Frontal cortex (tissue), 3 donors: ENCODE measurements at regions not wholly inside any gene's neighbourhood (a gene's known extent, or its start where the extent isn't known, plus 50 kb on each side); places are given as distances from the start of the nearest gene placed in this dataset.
"Not testable (repeated sequence)": the region's sequence is repeated elsewhere in the genome, so short reads cannot be mapped to it uniquely, and the experiment has no call there.

Source experiments
- DNase-seq, 2 donors: peaks; one replicate each; pipeline ENCODE4 v3.0.0; 2012; ENCODE audit warnings: low spot score in 2 of 2
- FAIRE-seq: peaks from 2 replicates; lab custom pipeline; 2012; peaks lifted over from hg19 to GRCh38; lab: Jason Lieb, UNC
- donor health status: control.
- donor health status: control.
- donor health status: control.

DNA sequence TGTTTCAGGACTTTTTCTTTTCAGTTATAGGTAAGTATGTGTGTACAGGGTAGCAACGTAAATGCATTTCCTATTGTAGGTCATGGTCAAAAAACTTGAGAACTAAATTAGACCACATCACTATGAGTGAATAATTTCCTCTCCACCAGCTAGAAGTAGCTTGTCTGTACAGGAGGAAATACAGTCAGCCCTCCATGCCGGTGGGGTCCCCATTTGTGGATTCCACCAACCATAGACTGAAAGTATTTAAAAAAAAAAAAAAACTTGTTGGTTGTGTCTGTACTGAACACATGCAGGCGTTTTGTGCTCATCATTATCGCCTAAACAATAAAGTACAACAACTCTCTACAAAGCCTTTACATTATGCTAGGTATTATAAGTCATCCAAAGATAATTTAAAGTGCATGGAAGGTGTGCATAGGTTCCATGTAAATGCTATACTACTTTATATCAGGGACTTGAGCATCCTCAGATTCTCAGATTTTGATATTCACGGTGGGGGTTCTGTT is 94.2 kb upstream of the NDUFV2 start:
- FAIRE-seq (no peak), DNase-seq (no peak)

- FAIRE-seq (no peak), DNase-seq (no peak)
Measured at GRCh38 chr18:9008709-9009635, 93.5 kb upstream of the NDUFV2 start.

DNA sequence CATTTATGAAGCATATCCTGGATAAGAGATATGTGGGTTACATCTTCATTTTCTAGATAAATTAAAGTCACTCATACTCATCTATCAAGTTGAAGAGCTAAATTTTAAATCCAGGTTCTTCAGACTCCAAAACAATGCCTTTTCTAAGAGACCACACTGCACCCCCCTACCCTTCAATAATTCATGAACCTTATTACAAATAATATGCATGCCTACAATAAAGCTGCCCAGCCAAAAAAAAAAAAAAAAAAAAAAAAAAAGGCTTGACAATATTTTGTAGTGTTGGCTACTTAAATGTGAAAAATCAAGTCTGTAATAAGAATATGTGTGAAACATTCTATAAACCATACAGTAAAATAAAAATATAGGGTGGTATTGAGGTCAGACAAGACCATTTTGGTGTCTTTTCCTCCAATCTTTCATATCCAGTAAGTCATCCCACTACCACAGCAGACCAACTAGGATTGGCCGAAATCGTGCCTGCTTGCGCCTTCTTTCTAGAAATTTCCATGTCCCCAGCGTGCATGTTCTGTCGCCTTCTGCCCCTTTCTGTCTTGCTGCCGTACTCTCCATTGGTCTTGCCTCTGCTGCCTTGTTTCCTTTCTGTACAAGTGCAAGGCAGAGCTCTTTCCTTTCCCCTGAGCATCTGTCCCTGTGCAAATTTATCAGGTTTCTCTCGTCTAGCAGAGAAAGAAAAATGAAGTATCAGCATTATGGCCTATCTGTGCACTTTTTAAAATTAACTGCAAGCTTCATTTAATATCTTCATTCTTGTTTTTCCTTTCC is 92.6 kb upstream of the NDUFV2 start:
- FAIRE-seq (no peak), DNase-seq (no peak)

DNA sequence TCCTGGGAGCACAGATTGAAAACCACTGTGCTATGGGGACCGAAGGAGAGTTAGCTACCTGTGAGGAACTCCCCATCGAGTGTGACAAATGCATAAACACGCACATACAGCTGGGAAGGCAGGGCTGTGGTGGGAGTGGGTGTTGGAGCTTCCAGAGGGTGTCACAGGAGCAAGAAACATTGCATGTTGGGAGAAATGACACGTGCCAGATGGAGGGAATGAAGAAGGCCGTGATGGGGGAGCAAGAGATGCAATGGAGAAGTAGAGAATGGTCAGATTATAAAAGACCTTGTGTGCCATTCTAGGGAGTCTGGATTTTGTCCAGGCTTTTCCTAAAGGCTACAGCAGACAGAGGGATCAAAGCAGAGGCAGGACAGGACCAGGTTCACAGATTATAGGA is 91.1 kb upstream of the NDUFV2 start:
- FAIRE-seq (no peak), DNase-seq (no peak)

GRCh38 chr18:9013926-9014373 is 88.5 kb upstream of the NDUFV2 start:
- FAIRE-seq (no peak), DNase-seq (no peak)

- DNase-seq (no peak), FAIRE-seq (no peak)
Measured at GRCh38 chr18:9015689-9016088, 86.8 kb upstream of the NDUFV2 start.

GRCh38 chr18:9016633-9017166 is 85.8 kb upstream of the NDUFV2 start:
- DNase-seq (no peak), FAIRE-seq (no peak)

GRCh38 chr18:9017167-9017904 is 85.2 kb upstream of the NDUFV2 start:
- no peak for FAIRE-seq

GRCh38 chr18:9017905-9018227 is 84.6 kb upstream of the NDUFV2 start:
- peak in 1 of 2 donors; percentile 24 for DNase-seq
- no peak for FAIRE-seq

More at GRCh38 chr18:9017167-9017904, 85.2 kb upstream of the NDUFV2 start:
- DNase-seq: peak; percentile 34 to 65

DNA sequence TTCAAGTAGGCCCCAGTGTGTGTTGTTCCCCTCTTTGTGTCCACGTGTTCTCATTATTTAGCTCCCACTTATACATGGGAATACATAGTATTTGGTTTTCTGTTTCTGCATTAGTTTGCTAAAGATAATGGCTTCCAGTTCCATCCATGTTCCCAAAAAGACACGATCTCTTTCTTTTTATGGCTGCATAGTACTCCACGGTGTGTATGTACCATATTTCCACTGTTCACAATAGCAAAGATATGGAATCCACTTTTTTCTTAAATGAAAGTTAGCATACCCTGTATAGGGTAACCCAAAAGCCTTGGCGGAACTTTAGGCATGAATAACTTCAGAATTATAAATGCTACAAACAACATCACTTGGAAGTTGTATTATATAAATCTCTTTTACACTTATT is 83.4 kb upstream of the NDUFV2 start:
- DNase-seq (no peak), FAIRE-seq (no peak)

DNA sequence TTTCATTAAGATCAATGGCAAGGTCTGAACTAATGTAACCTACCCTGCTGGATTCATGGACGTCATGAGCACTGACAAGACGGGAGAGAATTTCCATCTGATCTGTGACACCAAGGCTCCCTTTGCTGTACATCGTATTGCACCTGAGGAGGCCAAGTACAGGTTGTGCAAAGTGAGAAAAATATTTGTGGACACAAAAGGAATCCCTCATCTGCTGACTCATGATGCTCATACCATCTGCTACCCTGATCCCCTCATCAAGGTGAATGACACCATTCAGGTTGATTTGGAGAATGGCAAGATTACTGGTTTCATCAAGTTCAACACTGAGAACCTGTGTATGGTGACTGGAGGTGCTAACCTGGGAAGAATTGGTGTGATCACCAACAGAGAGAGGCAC is 82.3 kb upstream of the NDUFV2 start:
- FAIRE-seq (no peak), DNase-seq (no peak)

- FAIRE-seq (no peak), DNase-seq (no peak)
Measured at GRCh38 chr18:9021458-9021857, 81.0 kb upstream of the NDUFV2 start.

GRCh38 chr18:9022397-9023155 is 79.9 kb upstream of the NDUFV2 start:
- no peak for DNase-seq
- FAIRE-seq: no peak

DNA sequence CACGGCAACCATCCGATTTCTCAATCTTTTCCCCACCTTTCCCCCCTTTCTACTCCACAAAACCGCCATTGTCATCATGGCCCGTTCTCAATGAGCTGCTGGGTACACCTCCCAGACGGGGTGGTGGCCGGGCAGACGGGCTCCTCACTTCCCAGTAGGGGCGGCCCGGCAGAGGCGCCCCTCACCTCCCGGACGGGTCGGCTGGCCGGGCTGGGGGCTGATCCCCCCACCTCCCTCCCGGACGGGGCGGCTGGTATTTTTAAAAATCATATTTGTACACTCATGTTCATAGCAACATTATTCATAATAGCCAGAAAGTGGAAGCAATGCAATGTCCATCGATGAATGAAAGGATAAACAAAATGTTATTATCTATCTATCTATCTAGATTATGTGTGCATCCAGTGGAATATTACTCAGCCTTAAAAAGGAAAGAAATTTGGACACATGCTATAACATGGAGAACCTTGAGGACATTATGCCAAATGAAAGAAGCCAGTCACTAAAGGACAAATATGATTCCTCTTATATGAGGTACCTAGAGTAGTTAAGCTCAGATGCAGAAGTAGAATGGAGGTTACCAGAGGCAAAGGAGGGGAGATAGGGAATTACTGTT is 78.4 kb upstream of the NDUFV2 start:
- FAIRE-seq, DNase-seq: not testable (repeated sequence)

DNA sequence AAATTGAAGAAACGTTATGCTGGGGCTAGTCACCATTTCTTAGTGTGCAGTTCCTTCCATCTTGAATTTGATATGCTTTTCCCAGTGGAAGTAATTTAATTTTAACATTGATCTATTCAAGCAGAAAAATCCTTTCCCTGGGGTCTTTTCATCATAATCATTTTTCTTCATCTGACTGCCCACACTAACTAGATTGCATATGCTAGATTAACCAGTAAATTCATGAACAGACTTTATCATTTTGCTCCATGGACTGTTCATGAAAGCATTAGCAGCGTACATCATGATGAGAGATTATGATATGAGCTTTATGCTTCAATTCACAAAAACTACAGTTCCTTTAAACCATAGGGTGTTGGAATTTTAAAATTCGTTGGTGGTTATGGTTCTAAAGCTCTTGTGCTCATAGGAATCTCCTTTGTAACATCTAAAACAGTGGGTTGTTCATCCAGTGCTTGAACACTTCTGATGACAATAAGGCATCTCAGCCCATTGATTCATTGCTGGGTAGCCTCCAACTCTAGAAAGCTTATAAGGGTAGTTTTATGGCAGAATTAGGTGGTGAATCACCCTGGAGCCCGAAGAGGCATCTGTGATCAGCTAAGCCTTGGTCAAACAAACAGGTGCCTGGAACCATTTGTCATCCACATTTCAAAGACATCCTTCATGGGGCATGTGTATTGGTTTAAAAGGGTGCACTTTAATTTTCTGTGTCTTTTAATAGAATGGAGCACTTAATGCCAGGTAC is 77.2 kb upstream of the NDUFV2 start:
- FAIRE-seq (no peak), DNase-seq (no peak)

GRCh38 chr18:9029131-9029530 is 73.4 kb upstream of the NDUFV2 start:
- FAIRE-seq (no peak), DNase-seq (no peak)

DNA sequence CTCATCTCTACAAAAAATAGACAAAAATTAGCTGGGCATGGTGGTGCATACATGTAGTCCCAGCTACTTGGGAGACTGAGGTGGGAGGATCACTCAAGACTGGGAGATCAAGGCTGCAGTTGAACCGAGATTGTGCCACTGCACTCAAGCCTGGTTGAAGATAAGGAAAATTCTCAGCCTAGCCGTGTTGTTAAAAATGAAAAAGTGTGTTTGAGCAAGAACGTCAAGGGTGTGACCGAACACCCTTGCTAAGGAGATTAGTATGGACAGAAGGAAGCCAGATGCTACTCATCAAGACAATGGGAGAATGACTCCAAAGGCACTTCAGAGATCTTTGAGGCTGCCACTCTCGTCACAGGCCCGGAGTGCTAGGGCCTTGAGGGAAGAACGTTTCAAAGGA is 70.0 kb upstream of the NDUFV2 start:
- FAIRE-seq (no peak), DNase-seq (no peak)

DNA sequence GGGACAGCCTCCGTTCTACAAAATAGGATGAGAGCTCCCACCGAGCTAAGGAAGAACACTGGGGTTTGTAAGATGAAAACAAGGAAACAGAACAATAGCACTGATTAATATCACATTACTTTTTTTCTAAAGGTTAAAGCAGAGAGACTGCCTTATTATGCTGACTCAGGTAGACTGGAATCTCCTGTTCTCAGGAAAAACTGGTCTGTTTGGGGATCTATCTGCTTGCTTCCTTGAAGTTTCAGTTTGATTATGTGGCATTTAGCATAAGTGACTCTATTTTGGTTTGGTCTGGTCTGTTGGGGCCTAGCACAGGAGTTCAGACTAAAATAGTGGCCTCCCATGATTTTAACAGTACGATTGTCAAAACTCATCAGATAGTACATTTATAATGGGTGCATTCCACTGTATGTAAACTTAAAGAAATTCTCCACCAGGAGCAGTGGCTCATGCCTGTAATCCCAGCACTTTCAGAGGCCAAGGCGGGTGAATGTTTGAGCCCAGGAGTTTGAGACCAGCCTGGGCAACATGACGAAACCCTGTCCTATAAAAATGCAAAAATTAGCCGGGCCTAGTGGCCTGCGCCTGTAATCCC is 64.1 kb upstream of the NDUFV2 start:
- FAIRE-seq (no peak), DNase-seq (no peak)
